Glutamatergic neuron (in vitro differentiated cells): ENCODE measurements at regions not wholly inside any gene's neighbourhood (a gene's known extent, or its start where the extent isn't known, plus 50 kb on each side); places are given as distances from the start of the nearest gene placed in this dataset.

Source experiments
- DNase-seq: peaks from one replicate; pipeline ENCODE4 v3.0.0; 2022
- H3K27ac Mint-ChIP-seq: one replicate; pipeline ENCODE4 v1.8.0; 2020; ENCODE audit warnings: mild to moderate bottlenecking, mixed read lengths, inconsistent platforms; ENCODE audit not compliant: unreplicated experiment
- H3K27me3 Mint-ChIP-seq: one replicate; pipeline ENCODE4 v1.8.0; 2020; ENCODE audit warnings: mild to moderate bottlenecking, moderate library complexity, mixed read lengths, inconsistent platforms; ENCODE audit not compliant: unreplicated experiment
- H3K36me3 Mint-ChIP-seq: one replicate; pipeline ENCODE4 v1.8.0; 2020; ENCODE audit warnings: mild to moderate bottlenecking, mixed read lengths, inconsistent platforms; ENCODE audit not compliant: unreplicated experiment
- H3K4me1 Mint-ChIP-seq: one replicate; pipeline ENCODE4 v1.8.0; 2020; ENCODE audit warnings: mild to moderate bottlenecking, low read depth, mixed read lengths, inconsistent platforms; ENCODE audit not compliant: unreplicated experiment
- H3K4me3 Mint-ChIP-seq: one replicate; pipeline ENCODE4 v1.8.0; 2020; ENCODE audit warnings: mild to moderate bottlenecking, mixed read lengths, inconsistent platforms; ENCODE audit not compliant: unreplicated experiment
- H3K9me3 Mint-ChIP-seq: one replicate; pipeline ENCODE4 v1.8.0; 2020; ENCODE audit warnings: mild to moderate bottlenecking, moderate library complexity, mixed read lengths, inconsistent platforms; ENCODE audit not compliant: unreplicated experiment
- CTCF ChIP-seq: fragments of 200-600 bp; sonication (generic); IDR thresholded peaks from one replicate; pipeline ENCODE4 v1.5.0; 2021; ENCODE audit not compliant: partially characterized antibody, unreplicated experiment

GRCh38 chr2:138282014-138282672, 219.4 kb upstream of the SPOPL start:
- H3K27me3 Mint-ChIP-seq: no peaks in the 10 kb centered on the region
- H3K4me1 Mint-ChIP-seq: no peaks in the 10 kb centered on the region
- no peak for DNase-seq
- no peak overlapping the region for H3K4me3 Mint-ChIP-seq
- no peaks in the 10 kb centered on the region for H3K36me3 Mint-ChIP-seq
- no peaks in the 10 kb centered on the region for H3K9me3 Mint-ChIP-seq
- no peak overlapping the region for H3K27ac Mint-ChIP-seq
- TF ChIP-seq CTCF: no peak

GRCh38 chr2:138291805-138292204, 209.8 kb upstream of the SPOPL start:
- no peaks in the 10 kb centered on the region for H3K36me3 Mint-ChIP-seq
- no peak overlapping the region for H3K27ac Mint-ChIP-seq

GRCh38 chr2:138293045-138293444, 208.5 kb upstream of the SPOPL start:
- no peak for DNase-seq

More at GRCh38 chr2:138291805-138292204, 209.8 kb upstream of the SPOPL start:
- no peak overlapping the region for H3K4me3 Mint-ChIP-seq
- no peaks in the 10 kb centered on the region for H3K27me3 Mint-ChIP-seq
- no peaks in the 10 kb centered on the region for H3K4me1 Mint-ChIP-seq
- no peak for TF ChIP-seq CTCF
- DNase-seq: no peak
- H3K9me3 Mint-ChIP-seq: peaks cover 2% of the 10 kb centered on the region

GRCh38 chr2:138293549-138293948, 208.0 kb upstream of the SPOPL start:
- Mint-ChIP-seq H3K27ac (no peak overlapping the region), H3K27me3 (no peaks in the 10 kb centered on the region), H3K4me1 (no peaks in the 10 kb centered on the region), H3K36me3 (no peaks in the 10 kb centered on the region), H3K9me3 (no peaks in the 10 kb centered on the region), H3K4me3 (no peak overlapping the region)
- no peak for TF ChIP-seq CTCF
- DNase-seq: no peak

More at GRCh38 chr2:138293045-138293444, 208.5 kb upstream of the SPOPL start:
- Mint-ChIP-seq H3K4me1 (no peaks in the 10 kb centered on the region), H3K9me3 (no peaks in the 10 kb centered on the region), H3K36me3 (no peaks in the 10 kb centered on the region), H3K27me3 (no peaks in the 10 kb centered on the region), H3K27ac (no peak overlapping the region), H3K4me3 (no peak overlapping the region)
- TF ChIP-seq CTCF: no peak

- H3K9me3 Mint-ChIP-seq: no peaks in the 10 kb centered on the region
- no peaks in the 10 kb centered on the region for H3K4me1 Mint-ChIP-seq
- no peak overlapping the region for H3K4me3 Mint-ChIP-seq
- TF ChIP-seq CTCF: no peak
- no peaks in the 10 kb centered on the region for H3K36me3 Mint-ChIP-seq
- no peak overlapping the region for H3K27ac Mint-ChIP-seq
- H3K27me3 Mint-ChIP-seq: no peaks in the 10 kb centered on the region
- no peak for DNase-seq
These were observed 207.1 kb upstream of the SPOPL start for GRCh38 chr2:138294451-138294850.
